ENCODE measurements at regions not wholly inside any gene's neighbourhood (a gene's known extent, or its start where the extent isn't known, plus 50 kb on each side); places are given as distances from the start of the nearest gene placed in this dataset.

DNA sequence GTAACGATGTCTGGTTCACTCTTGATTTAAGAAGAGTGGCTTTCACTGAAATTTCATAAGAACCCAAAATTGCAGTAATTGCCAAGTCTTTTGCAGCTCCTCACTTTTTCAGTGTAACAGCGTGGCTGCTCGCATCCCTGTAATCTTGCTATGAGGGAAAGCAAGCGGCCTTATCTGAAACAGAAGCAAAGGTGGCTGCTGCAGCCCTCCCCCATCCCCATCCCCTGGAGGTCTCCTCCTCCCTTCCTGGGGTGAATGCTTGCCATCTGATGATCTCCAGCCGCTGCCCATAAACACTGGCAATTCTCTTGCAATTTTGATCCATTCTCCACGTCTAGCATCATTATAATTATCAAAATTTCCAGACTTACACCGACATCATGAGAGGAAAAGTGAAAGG, 182.5 kb upstream of the ASIC2 start:
- Mint-ChIP-seq H3K36me3 (ENCODE audit: unreplicated experiment) (no peaks in the 10 kb centered on the region), H3K27me3 (ENCODE audit: unreplicated experiment) (peaks cover 4% of the 10 kb centered on the region), H3K9me3 (ENCODE audit: unreplicated experiment) (peaks cover 3% of the 10 kb centered on the region)

DNA sequence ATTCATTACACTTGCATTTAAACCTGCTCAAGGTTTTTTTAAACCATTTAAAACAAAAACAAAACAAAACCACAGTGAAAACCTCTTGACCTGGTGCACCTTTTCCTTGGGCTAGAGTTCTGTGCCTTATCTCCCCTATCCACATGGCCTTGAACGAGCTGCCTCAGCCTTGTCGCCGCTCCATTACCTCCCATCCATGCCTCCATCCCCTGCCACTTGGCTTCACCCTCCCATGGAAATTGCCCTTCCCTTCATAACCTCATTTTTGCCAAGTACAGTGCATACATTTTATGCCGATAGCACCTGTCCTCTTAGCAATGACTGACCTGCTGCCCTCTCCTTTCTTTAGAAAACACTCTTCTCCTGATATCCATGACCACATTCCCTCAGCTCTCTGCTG, 188.6 kb upstream of the ASIC2 start:
- no peak overlapping the region for H3K27ac Mint-ChIP-seq (ENCODE audit: unreplicated experiment)
- no peak for DNase-seq
- no peaks in the 10 kb centered on the region for H3K27me3 Mint-ChIP-seq (ENCODE audit: unreplicated experiment)
- H3K9me3 Mint-ChIP-seq (ENCODE audit: unreplicated experiment) = no peaks in the 10 kb centered on the region
- TF ChIP-seq, protein P1, sequence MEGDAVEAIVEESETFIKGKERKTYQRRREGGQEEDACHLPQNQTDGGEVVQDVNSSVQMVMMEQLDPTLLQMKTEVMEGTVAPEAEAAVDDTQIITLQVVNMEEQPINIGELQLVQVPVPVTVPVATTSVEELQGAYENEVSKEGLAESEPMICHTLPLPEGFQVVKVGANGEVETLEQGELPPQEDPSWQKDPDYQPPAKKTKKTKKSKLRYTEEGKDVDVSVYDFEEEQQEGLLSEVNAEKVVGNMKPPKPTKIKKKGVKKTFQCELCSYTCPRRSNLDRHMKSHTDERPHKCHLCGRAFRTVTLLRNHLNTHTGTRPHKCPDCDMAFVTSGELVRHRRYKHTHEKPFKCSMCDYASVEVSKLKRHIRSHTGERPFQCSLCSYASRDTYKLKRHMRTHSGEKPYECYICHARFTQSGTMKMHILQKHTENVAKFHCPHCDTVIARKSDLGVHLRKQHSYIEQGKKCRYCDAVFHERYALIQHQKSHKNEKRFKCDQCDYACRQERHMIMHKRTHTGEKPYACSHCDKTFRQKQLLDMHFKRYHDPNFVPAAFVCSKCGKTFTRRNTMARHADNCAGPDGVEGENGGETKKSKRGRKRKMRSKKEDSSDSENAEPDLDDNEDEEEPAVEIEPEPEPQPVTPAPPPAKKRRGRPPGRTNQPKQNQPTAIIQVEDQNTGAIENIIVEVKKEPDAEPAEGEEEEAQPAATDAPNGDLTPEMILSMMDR (IDR thresholded peaks at IDR 0.05; ENCODE audit: partially characterized antibody, unreplicated experiment) = no peak
- H3K4me1 Mint-ChIP-seq (ENCODE audit: low read depth, unreplicated experiment) = no peaks in the 10 kb centered on the region
- H3K36me3 Mint-ChIP-seq (ENCODE audit: unreplicated experiment) = no peaks in the 10 kb centered on the region
- H3K4me3 Mint-ChIP-seq (ENCODE audit: unreplicated experiment) = no peak overlapping the region

More for the DNA sequence above, 182.5 kb upstream of the ASIC2 start:
- DNase-seq = no peak
- H3K4me3 Mint-ChIP-seq (ENCODE audit: unreplicated experiment) = no peak overlapping the region
- H3K27ac Mint-ChIP-seq (ENCODE audit: unreplicated experiment) = no peak overlapping the region
- TF ChIP-seq, protein P1 (IDR thresholded peaks at IDR 0.05; ENCODE audit: partially characterized antibody, unreplicated experiment) = no peak
- no peaks in the 10 kb centered on the region for H3K4me1 Mint-ChIP-seq (ENCODE audit: low read depth, unreplicated experiment)

DNA sequence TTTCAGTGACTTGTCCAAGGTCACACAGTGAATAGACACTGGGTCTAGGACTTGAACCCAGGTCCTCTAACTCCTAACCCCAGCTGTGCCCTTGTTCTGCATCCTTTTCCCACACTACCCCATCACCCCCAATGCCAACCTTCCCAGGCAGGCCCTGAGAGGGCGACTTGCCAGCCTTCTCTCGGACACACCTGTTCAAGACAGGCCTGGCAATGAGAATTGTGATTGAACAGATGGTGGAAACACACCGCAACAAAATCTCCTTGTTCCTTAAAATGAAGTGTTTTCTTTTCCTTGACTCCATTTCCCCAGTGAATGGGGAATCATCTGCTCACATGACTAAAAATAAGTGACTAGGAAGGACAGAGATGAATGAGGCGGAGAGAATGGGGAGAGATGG, 189.5 kb upstream of the ASIC2 start:
- TF ChIP-seq, protein P1 (IDR thresholded peaks at IDR 0.05; ENCODE audit: partially characterized antibody, unreplicated experiment) = no peak
- DNase-seq = no peak
- Mint-ChIP-seq H3K27ac (ENCODE audit: unreplicated experiment) (no peak overlapping the region), H3K4me3 (ENCODE audit: unreplicated experiment) (no peak overlapping the region), H3K9me3 (ENCODE audit: unreplicated experiment) (no peaks in the 10 kb centered on the region), H3K27me3 (ENCODE audit: unreplicated experiment) (no peaks in the 10 kb centered on the region), H3K36me3 (ENCODE audit: unreplicated experiment) (no peaks in the 10 kb centered on the region), H3K4me1 (ENCODE audit: low read depth, unreplicated experiment) (no peaks in the 10 kb centered on the region)

DNA sequence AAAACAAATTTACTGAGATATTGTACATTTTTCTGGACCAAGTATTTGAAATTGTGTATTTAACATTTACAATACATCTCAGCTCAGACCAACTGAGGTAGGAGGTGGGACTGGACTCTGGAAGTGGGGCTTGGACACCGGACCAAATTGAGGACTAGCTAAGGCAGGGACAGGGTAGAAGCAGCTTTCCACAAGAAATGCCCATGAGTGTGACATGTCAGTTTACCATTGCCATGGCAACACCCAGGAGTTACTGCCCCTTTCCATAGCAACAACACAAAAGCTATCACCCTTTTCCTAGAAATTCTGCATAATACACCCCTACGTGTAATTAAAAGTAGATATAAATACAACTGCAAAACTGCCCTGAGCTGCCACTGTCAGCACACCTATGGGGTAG, 191.5 kb upstream of the ASIC2 start:
- Mint-ChIP-seq H3K27me3 (ENCODE audit: unreplicated experiment) (no peaks in the 10 kb centered on the region), H3K4me3 (ENCODE audit: unreplicated experiment) (no peak overlapping the region), H3K9me3 (ENCODE audit: unreplicated experiment) (no peaks in the 10 kb centered on the region), H3K27ac (ENCODE audit: unreplicated experiment) (no peak overlapping the region), H3K36me3 (ENCODE audit: unreplicated experiment) (no peaks in the 10 kb centered on the region), H3K4me1 (ENCODE audit: low read depth, unreplicated experiment) (no peaks in the 10 kb centered on the region)
- TF ChIP-seq, protein P1 (IDR thresholded peaks at IDR 0.05; ENCODE audit: partially characterized antibody, unreplicated experiment) = no peak
- DNase-seq = no peak

DNA sequence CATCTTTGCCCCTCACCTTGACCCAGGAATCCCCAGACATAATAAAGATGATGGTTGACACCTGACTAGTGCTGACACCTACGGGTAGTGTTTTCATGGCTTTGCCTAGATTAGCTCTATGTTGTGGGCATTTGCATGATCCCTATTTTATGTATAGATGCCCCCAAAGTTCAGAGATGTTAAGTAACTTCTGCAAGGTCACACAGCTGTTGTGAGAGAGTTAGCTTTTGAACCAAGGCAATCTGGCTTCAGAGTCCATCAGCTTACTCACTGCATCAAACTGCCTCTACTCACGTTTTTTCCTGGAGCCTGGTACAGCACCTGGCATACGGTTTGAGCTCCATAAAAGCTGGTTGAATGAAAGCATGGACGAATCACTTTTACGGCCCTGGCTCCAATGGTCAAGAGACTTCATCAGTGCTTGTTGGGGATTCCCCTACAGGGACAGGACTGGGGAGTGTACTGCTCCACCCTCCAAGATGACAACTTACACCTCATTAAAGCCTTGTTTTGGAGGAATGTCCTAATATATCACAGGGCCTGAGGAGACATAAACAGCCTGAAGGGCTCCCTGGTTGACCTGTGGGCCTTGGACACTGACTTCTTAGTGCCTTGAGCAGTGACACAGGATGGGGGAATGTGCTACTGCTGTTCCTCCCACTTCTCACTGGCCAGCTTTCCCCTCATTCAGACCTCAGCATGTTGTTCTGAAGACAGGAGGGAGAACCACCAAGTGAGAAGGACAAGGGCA, 193.2 kb upstream of the ASIC2 start:
- TF ChIP-seq, protein P1 (IDR thresholded peaks at IDR 0.05; ENCODE audit: partially characterized antibody, unreplicated experiment) = no peak
- Mint-ChIP-seq H3K36me3 (ENCODE audit: unreplicated experiment) (no peaks in the 10 kb centered on the region), H3K4me3 (ENCODE audit: unreplicated experiment) (no peak overlapping the region), H3K27me3 (ENCODE audit: unreplicated experiment) (no peaks in the 10 kb centered on the region), H3K9me3 (ENCODE audit: unreplicated experiment) (no peaks in the 10 kb centered on the region), H3K4me1 (ENCODE audit: low read depth, unreplicated experiment) (no peaks in the 10 kb centered on the region), H3K27ac (ENCODE audit: unreplicated experiment) (no peak overlapping the region)
- DNase-seq = no peak

Data from glutamatergic neuron (in vitro differentiated cells).